ENCODE measurements at regions not wholly inside any gene's neighbourhood (a gene's known extent, or its start where the extent isn't known, plus 50 kb on each side); places are given as distances from the start of the nearest gene placed in this dataset.
"Not testable (repeated sequence)": the region's sequence is repeated elsewhere in the genome, so short reads cannot be mapped to it uniquely, and the experiment has no call there.

DNA sequence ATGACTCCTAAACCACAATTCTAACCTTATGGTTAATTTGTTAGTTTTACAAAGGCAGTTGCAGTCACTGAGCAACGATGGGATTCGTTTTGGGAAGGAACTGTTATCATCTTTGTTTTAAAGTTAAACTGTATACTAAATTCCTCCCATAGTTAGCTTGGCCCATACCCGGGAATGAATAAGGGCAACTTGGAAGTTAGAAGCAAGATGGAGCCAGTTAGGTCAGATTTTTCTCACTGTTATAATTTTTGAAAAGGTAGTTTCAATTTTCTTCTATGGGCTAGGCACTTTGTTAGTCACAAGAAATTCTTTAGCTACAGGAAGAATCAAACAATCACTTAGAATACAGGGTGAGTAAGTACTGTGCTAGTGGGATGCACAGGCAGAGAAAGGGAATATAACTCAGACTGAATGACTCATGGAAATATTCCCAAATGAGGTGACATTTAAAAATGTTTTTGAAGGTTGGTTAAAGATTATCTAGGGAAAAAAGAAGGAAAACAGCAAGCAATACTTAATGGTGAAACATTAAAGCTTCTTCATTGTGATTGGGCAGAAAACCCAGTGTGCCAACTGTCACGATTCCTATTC lies 153.6 kb downstream of the MAGEB17 start:
- no peak for DNase-seq

DNA sequence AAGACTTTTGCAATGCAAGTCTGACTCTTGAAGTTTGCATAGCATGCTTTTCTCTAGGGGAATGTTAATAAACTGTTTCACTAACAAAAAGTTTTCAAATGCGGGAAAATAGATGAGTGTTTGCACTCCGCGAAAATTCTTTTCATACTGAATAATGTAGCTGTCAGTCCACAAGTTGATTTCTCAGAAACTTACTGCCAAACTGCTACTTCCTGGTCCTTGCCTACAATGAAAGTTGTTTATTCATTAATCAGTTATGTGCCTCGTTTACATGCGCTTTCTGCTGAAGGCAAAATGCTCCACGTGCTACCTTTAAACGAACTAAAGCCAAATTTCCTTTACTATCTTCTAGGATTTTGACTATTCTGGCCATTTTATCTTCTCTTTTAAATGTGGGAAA lies 166.2 kb downstream of the MAGEB17 start:
- DNase-seq: no peak

DNA sequence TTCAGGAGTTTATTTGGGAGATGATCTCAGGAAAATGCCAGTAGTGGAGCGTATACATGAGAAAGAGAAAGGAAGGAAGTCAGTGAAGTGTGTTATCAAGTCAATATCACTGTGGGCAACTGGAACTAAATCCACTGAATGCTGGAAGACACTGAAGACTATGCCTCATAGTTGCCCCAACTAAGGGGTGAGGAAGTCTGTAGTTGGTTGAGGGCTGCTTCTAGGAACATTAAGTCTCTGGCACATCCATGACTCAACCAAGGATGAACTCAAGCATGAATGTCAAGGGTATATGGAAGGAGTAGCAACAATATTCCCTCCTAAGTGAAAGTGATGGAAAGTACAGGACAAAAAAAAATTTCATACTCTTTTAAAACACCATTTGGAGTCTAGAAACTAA lies 167.9 kb downstream of the MAGEB17 start:
- DNase-seq: no peak

DNA sequence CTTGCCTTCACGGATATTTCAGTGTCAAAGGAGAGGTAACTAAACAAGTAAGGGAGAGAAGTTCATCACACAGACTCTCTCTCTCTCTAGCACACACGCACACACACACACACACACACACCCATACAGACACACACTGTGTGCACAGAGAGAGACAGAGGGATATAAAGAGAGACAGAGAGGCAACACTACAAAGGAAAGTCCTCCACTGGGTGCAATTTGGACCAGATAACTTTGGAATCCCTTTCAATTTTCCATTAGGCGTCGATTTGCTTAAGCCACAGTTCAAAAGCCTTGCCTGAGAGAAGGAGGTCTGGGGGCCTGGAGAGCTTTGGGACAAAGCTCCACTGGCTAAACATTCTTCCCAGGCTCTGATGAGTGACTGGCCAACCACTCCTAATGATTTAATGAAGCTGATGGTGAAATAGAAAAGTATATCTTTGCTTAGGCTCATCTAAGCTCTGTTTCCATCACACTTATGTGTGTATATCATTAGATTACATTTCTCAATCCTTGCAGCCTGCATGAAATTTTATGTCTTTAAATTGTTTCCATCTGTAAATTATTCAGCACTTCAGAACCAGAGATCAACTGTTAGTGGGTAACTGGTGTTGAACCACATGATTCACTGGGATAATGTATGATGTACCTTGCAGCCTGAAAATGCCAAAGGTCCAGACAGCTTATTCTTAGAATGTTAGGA lies 180.8 kb downstream of the MAGEB17 start:
- no peak for DNase-seq

DNA sequence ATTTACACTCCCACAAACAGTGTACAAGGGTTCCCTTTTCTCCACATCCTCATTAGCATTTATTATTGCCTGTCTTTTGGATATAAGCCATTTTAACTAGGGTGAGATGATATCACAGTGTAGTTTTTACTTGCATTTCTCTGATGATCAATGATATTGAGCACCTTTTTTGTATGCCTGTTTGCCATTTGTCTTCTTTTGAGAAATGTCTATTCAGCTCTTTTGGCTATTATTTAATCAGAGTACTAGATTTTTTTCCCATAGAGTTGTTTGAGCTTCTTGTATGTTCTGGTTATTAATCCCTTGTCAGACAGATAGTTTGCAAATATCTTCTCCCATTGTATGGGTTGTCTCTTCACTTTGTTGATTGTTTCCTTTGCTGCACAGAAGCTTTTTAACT lies 190.6 kb downstream of the MAGEB17 start:
- DNase-seq: no peak

DNA sequence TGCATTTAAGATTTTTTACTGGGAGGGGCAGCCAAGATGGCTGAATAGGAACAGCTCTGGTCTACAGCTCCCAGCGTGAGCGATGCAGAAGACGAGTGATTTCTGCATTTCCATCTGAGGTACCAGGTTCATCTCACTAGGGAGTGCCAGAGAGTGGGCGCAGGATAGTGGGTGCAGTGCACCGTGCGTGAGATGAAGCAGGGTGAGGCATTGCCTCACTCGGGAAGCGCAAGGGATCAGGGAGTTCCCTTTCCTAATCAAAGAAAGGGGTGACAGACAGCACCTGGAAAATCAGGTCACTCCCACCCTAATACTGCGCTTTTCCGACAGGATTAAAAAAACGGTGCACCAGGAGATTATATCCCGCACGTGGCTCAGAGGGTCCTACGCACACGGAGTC lies 192.8 kb downstream of the MAGEB17 start:
- not testable (repeated sequence) for DNase-seq

DNA sequence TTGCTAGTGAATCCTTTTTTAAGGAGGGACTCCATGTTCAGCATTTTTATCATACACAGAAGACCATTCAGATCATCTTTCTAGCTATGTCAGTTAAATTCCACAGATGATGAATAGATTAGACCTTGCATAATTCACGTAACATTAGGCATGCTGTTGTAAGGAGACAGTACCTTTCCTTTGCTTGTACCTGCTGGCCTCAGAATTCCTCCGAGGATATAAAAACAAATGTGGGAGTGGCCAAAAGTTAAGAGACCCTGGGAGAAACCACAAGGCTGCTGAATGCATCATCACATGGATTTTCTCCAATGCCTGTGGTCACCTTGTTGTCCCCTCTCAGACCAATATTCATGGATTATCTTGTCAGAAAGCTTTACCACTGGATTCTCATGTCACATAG lies 201.4 kb downstream of the MAGEB17 start:
- DNase-seq: no peak

DNA sequence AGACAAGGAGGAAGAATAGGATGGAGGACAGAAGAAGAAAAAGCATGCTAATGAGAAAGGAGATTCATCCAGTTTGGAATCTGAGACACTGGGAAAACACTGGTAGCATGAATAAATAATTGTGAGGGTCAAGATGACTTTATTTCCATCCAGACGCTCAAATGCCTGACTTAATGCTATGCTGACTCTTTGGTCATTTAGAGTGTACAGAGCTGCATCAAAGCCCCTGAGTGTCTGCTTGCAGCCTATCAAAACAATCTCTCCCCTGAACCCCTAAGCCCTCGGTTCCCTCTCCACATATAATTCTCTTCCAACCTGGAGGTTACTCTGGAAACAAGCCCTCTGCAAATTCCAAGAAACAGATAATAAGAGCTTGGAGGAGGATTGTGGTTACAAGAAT lies 208.8 kb downstream of the MAGEB17 start:
- DNase-seq: no peak

DNA sequence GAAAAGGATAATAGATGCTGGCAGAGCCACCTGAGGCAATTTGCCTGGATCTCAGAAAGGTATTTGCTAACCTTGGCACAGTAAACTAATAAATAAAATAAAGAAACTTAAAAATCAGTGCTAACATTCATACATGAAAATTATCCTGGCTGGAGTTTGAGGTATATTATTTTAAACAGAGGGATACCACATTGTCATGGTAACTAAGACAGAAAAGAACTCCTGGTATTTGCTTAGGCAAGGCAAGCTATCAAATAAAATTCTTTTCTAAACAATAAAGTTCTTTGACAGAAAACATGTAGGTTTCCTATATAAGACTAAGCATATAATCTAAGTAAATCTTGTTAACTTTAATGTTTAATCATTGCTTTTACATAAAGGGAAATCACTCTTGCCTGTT lies 218.8 kb downstream of the MAGEB17 start:
- no peak for DNase-seq

DNA sequence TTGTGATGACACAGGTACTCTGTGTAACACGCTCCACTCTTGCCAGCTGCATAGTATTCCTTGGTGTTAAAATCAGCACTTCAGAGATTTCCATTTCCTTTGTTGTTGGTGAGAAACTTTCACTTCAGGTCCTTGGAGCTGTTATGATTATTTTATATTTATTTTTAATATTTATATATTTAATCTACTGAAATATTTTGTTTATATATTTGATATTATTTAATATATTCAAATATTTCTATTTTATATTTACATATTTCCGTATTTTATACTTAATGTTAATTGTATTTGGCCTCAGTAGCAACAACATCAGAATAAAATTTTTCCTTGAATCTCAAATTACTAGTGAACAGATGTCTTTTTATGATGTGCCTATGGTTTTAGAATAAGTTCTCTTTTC lies 225.3 kb downstream of the MAGEB17 start:
- no peak for DNase-seq

DNA sequence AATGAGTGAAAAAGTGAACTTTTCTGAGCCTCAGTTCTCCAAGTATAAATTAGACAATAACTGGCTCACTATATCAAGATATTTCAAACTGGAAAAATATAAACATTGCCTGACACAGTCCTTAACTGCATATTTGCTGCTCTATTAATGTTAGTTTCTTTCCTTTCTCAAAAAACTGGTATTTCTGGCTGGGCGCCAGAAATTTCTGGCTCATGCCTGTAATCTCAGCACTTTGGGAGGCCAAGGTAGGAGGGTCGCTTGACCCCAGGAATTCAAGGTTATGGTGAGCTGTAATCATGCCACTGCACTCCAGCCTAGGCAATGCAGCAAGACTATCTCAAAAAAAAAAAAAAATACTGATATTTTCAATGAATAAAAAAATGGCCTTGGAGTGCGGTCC lies 227.0 kb downstream of the MAGEB17 start:
- no peak for DNase-seq

DNA sequence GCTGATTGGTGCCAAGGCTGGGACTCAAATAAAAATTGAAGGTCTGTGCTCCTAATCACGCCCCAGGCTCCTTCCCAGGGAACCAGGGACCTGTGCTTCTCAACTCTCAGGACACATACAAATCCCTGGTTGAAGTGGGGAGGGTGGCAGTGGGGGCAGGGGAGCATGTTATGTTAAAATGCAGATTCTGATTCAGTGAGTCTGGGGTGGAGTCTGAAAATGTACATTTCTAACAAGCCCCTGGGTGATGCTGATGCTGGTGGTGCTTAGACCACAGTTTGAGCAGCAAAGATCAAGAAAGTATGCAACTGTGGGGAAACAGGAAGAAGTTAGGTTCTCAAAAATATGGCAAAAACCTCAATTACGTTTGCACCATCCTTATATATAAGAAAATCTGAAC lies 236.5 kb downstream of the MAGEB17 start:
- no peak for DNase-seq

DNA sequence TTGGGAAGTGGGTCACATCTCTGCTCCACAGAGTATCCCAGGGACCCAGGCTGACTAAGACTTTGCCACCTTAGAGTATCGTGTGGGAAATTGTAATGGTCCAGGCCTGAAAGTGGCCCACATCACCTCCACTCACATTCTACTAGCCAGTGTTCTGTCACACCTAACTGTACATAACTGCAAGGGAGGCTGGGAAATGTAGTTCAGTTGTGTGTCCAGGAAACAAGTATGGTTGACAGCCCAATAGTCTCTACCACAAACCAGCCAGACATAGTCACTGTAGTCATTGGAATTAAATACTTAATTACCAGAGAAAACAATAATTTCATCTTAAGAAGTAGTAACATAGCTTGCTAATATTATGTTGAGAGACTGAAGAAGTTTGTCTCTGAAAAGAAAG lies 233.4 kb upstream of the S100G start:
- no peak for DNase-seq

DNA sequence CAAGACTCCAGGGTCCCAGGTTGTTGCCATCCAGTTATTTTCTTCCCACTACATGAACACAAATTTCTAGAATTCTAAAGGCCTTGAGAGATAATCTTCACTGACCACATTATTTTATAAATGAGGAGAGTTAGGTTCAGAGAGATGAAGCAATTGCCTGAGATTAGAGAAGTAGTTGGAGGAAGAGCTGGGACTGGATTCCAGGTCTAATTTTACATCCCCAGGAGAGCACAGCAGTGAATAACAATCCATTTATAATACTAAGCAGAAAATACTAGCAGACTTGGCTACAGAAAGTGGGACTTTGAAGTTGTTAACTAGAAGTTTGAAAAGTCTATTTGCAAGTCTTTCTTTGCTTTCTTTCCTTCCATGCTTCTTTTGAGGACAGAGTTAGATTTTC lies 231.3 kb upstream of the S100G start:
- no peak for DNase-seq

DNA sequence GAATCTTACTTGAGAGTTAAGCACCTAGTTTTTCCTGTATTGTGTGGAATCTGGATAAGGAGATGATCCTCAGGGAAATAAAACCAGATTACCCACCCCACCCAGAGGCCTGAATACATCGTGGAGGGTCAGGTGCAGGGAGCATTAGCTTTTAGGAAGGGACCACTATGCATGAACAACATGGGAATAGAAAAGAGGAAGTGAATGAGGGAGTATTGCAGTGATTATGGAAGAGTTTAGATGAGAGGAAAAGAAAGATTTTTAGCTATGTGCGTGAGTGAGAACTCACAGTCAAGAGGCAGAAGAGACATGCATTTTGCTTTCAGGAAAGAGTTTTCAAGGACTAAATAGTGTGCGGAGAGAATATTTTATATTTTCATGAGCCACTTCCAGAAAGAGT lies 222.3 kb upstream of the S100G start:
- DNase-seq: no peak

DNA sequence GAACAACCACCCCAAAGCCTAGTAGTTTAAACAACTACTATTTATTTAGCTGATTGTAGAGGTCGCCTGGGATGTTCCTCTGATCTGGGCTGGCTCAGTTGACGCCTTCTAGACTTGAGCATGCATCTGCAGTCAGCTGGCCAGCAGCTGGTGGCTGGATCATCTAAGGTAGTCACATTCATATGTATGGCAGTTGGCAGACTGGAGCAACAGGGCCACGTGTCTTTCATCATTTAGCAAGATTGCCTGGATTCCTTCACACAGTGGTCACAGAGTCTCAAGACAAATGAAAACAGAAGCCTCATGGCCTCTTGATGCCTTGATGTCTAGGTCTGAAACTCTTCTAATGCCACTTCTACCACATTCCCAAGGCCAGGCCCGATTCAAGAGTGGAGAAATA lies 220.6 kb upstream of the S100G start:
- DNase-seq: no peak

DNA sequence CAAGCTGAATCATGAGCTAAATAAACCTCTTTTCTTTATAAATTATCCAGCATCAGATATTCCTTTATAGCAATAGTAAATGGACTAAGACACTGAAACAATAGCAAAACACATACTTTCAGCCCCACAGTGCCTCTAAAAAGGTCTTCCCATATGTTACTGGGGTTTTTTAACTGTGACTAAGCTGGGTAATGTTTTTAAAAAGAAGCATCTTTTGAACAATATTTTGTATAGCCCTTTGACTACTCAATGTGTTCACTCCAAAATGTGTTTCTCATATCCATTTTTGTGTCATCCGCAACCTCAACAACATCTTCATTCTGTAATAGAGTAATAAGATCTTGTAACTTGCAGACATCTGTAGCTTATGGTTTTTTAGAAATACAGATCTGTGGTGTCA lies 218.7 kb upstream of the S100G start:
- DNase-seq: no peak

DNA sequence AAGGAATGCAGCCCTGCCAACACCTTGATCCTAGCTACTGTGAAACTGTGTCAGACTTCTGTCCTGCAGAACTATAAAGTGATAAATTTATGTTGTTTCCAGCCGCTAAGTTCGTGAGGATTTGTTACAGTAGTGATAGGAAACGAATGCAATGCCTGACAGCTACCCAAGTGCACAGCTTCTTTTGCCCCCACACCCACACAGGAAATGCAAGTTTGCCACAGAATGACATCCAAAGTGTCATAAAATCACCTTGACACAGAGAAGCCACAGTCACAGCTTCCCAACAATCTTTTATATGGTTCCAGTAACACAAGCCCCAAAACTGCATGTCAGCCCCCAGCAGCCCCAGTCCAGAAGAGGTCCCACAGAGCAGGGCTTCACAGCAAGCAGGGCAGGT lies 216.9 kb upstream of the S100G start:
- no peak for DNase-seq

DNA sequence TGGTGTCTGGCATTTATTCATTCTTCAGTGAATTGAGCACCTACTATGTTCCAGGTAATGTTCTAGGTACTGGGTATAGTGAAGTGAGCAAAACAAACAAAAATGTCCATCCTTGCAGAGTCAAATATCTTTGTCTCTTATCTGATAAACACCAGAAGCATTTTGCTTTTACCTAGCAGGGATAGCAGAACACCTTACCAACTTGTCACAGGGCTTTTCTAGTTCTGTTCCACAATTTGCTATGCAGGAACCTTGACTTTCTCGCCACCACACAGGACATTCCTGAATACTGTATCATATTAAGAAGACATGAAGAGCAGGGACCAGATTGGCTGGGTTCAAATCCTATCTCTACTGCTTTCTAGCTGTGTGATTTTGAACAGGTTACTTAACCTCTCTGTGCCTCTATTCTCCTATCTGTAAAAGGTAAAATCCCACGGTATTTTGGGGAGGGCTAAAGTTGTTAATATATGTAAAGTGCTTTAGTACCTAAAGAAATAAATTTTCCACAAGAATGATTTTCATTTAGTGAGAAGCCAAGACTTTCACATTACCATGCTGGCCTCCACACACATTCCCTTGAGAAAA lies 214.5 kb upstream of the S100G start:
- no peak for DNase-seq

DNA sequence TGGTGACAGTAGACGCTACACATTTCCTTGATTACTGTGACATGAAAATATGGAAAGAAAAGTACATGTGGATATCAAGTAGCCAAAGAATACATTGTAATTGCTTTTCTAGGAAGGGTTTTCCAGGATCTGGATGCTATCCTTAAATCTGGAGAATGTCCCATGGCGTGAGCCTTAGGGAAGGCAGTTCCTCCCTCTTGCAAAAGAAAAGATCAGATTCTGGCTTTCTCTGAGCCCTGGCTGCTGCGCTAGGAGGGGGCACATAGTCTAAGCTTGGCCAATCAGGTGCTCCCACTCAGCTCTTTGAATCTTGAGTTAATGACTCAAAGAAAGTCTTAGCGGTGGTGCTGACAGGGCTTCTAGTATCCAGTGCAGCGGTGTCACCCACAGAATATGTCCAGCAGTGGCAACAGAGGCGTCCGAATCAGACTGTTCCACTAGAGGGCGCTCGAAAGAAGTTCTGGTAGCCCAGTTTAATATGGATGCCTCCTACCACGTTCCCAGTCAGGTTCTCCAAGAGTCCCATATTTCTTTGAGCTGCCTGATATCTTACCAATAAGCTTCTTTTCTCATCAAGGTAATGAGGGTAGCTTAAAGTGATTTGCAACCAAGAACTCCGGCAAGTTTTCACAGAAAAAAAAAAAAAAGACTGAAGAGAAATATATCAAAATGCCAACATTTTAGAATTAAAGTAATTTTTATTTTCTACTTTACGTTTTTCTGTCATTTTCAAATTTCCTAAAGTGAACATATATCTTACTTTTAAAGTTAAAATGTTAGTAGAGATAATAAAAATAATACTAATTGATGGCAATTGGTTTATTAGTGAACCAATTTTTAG lies 213.4 kb upstream of the S100G start:
- DNase-seq: peak; percentile 70

DNA sequence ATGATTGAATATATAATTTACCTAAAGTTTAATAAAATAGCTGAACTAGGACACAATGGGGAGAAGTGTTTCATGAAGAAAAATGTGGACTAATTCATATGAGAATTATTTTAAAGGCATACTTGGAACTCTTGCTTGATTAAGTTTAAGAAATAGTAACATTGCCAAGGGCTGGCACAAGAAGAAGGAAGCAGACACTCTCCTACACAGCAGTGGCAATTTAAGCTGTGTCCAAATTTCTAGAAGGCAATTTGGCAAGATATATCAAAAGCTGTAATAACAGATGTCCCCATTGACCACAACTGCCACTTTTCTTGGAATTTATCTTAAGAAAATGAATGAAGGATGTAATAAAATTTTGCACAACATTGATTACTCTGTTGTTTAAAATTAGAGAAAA lies 209.5 kb upstream of the S100G start:
- DNase-seq: no peak

DNA sequence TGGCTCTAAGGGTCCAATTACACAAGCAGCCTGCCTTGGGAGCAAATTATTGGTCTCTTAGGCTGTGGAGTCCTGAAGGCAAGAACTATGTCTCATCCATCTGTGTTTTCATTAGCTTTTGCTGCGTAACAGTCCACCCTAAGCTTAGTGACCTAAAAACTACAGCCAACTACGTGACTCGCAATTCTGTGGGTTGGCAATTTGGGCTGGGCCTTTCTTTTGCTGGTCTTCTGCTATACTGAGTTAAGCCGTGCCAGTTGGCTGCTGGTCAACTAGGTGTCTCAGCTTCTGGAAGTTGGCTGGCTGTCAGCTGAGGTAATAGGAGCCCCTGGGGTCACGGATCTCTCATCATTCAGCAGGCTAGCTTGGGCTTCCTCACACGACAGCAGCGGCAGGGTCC lies 205.6 kb upstream of the S100G start:
- no peak for DNase-seq

DNA sequence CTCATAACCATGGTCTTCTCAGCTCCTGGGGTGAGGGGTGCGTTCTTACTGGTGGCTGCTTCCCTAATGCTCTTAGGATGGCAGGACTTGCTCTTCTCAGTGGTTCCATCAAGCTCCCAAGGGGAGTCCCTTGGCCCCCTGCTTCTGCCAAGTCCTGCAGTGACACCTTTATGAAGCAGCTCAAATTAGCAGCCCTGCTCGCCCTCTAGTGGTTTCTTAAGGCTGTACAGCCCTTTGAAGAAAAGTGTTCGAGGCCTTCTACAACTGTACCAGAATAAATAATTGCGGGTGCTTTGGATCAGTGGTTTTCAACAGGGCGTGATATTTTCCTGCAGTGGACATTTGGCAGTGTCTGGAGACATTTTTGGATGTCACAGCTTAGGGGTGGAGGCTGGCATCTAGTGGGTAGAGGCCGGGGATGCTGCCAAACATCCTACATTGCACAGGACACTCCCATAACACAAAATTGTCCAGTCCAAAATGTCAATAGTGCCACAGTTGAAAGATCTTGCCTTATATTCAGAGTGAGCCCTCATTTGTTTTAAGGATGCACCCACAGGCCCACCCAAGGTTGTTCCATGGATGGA lies 204.7 kb upstream of the S100G start:
- peak; percentile 25 for DNase-seq

DNA sequence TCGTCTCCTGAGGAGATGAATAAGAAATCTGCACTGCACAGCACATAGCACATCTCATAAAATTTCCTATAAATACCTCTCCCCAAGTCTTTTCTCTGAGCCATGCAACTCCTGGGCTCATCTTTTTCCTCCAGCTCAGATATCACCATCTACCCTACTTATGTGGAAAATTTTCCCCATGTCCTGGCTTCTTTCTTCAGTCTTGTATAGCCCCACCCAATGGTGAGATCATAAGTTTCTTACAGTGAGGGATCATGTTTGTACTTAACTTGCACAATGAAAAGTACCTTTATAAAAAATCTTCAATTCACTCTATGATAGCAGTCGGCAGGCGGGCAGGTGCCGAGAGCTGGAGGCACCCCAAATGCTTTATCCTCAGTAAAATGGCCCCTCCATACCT lies 198.6 kb upstream of the S100G start:
- DNase-seq: no peak

All from femur (tissue), 1 donor.